Hematopoietic multipotent progenitor cell treated with erythropoietin and hydrocortisone succinate and interleukin-3 and kit ligand, for 6 days (in vitro differentiated cells): ENCODE measurements at regions not wholly inside any gene's neighbourhood (a gene's known extent, or its start where the extent isn't known, plus 50 kb on each side); places are given as distances from the start of the nearest gene placed in this dataset.
"Not testable (repeated sequence)": the region's sequence is repeated elsewhere in the genome, so short reads cannot be mapped to it uniquely, and the experiment has no call there.

Experiments
- DNase-seq: peaks from one replicate; pipeline ENCODE4 v3.0.0-alpha.2; 2015

DNA sequence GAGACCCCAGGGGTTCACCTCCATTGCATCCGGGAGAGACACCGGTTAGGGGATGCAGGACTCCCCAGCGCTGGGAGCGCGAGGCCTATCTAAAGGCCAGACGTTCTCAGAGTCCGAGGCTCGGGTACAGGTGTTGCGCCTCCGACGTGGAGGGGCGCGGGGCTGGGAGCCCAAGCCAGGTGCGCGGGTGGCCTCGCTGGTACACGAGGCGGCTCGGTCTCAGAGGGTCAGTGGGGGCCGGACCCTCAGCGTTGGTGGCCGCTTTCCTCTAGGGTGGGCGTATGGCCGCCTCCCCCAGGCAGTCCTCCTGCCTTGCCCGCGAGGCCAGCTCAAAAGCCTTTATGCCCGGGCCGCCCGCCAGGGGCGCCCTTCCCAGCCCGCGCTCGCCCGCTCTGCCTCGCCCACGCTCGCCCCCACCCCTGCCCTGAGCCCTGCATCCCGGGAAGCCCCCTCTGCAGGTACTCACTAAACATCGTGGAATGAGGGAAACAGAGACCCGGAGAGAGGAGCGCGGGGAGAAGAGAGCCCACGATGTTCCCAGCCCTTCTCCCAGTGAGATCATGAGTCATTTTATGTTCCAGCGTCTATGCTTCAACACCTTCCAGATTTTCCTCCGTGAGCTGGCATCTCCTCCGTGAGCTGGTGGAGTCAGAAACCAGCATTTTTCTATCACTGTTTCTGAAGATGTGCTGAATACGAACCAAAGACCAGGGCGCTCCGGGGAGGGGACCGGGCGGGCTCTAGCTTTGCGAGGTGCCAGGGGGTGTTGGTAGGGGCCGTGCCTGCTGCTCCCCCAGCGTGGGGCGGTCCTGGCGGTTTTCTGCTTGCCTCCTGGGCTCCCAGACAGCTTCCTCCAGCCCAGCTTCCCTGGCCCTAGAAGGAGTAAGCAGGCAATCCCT, 73.8 kb downstream of the DIO3 start:
- no peak for DNase-seq

DNA sequence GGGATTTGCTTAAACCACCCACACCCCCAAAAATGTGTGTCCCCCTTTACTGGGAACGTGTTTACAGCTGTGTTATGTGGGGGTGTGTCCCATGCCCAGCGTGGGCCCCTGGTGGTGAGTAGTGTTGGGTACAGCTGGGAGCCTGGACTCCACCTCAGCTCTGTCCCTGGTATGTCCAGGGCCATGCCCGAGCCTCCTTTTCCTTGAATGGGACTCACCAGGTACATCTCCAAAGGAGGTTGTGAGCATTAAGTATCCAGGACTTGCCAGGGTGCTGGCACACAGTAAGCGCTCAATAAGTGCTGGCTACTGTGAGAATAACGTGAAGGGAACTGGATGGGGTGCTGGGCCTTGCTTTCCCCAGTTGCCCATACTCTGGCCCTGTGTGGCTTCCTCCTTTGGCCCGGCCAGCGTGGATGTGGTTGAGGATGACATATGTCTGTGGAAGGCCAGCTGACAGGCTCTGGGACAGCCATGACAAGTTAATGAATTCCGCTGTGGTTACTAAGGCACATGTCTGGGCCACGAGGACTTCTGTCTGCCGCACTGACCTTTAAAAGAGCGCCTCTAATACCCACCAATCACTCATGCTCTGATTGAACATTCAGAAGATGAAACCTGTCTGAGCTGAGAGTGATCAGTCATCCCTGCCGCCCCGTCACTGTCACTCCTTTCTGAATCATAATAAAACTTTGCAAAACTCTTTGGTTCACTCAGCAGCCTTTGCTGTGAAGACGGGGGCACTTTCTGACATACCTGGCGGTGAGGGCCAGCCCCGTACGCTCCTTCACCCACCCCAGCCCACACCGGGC, 74.7 kb downstream of the DIO3 start:
- DNase-seq, result no peak

DNA sequence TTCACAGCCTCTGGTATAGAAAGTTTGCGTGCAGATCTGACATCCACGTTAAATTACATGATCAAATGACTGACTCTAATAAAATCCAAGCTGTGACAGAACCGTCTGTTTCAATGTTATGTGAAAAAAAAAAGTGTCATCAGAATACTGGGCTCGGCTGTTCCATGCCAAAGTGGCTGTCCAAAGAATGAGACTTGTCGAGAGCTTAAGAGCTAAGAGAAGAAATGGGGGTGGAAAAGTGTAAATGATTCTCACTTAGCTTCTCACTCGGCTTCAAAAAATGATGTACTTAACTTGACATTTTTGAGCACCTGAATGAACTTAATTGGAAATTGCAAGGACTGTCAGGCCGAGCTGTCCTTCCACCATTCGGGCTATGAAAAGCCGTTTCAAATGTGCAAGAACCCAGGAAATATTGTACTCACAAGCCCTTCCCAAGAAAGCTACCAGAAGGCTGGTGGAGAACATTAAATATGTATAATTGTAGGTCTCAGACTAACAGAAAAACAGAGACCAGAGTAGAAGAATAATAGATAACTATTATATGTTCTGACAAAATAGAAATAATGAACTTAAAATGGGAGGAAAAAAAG, 78.0 kb downstream of the DIO3 start:
- no peak for DNase-seq

GRCh38 chr14:101643651-101644050, 82.4 kb downstream of the DIO3 start:
- no peak for DNase-seq

GRCh38 chr14:101654051-101654450, 92.8 kb downstream of the DIO3 start:
- DNase-seq, result no peak

DNA sequence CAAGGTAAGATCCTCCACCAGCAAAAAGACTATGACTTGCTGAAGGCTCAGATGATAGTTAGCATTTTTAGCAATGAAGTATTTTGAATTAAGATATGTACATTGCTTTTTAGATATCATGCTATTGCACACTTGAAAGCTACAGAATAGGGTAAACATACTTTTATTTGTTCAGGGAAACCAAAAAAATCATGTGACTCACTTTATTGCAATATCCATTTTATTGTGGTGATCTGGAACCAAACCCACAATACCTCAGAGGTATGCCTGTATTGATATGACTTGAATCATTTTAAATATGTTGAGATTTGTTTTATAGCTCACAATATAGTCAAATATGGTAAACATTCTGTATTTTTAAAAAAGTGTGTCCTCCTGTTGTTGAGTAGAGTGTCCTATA, 96.1 kb downstream of the DIO3 start:
- no peak for DNase-seq

DNA sequence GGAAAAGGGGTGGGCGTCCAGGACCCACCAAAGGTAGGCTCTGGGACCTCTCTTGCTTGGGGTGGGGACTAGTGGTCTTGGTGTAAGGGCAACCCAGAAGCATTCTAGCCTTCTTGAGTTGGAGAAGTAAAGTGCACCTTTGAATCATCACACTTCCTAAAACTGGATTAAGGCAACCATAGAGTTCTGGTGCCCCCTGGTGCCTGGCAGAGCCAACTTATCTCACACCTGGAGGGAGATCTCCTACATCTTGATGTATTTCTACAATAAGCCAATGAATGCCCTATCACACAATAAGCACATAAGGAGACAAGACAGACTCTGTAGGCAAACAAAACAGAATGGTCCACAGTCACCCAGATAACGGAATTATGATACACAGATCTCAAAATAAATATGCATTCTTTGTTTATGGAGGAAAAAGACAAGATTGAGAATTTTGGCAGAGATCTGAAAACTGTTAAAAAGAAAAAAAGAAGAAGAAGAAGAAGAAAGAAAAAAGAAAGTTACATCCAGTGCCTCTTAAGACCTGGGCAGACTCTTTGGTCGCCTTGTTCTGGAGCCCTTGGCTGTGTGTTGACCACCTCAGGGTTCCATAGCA, 95.9 kb upstream of the PPP2R5C start:
- peak; percentile 62 for DNase-seq

- DNase-seq, result no peak
Observed at GRCh38 chr14:101666264-101666663, 95.2 kb upstream of the PPP2R5C start.

DNA sequence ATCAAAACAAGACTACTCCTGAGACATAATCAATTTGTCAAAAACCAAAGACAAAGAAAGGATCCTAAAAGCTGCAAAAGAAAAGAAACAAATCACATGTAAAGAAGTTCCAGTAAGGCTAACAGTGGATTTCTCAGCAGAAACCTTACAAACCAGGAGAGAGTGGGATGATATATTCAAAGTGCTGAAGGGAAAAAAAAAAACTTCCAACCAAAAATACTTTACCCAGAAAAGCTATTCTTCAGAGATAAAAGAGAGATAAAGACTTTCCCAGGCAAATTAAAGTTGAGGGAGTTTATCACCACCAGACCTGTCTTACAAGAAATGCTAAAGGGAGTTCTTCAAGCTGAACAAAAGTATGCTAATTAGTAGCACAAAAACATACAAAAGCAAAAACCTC, 91.9 kb upstream of the PPP2R5C start:
- no peak for DNase-seq

GRCh38 chr14:101673873-101674272, 87.6 kb upstream of the PPP2R5C start:
- DNase-seq, result no peak

- not testable (repeated sequence) for DNase-seq
Observed at GRCh38 chr14:101675835-101676234, 85.7 kb upstream of the PPP2R5C start.

DNA sequence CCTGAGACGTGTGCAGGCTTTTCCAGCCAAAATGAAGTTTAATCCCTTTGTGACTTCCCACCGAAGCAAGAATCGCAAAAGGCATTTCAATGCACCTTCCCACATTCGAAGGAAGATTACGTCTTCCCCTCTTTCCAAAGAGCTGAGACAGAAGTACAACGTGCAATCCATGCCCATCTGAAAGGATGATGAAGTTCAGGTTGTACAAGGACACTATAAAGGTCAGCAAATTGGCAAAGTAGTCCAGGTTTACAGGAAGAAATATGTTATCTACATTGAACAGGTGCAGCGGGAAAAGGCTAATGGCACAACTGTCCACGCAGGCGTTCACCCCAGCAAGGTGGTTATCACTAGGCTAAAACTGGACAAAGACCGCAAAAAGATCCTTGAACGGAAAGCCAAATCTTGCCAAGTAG, 83.6 kb upstream of the PPP2R5C start:
- not testable (repeated sequence) for DNase-seq

DNA sequence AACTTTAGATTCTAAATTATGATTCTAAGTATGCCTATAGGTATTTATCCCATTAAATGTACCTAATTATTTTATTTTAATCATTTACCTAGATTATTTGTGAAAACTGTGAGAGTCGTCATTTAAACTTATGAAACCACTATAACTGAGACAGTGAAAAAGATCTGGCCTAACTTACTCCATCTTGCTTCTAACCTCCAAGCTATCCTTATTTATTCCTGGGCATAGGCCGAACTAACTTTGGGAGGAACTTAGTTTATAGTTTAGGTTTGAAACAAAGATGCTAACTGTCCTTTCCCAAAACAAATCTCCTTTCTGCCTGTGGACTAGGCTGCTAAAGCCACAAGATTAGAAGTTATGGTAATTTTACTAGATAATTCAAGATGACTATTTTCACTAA, 79.7 kb upstream of the PPP2R5C start:
- DNase-seq, result no peak

DNA sequence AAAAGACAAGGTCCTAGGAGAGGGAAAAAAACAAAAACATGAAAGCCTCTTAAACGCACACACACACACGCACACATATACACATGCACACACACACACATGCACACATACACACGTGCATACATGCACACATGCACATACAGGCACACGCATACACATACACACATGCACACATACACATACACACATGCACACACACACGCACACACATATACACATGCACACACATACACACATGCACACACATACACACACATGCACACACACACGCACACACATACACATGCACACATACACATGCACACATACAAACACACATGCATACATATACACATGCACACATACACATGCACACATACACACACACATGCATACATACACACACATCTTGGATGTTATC, 78.1 kb upstream of the PPP2R5C start:
- DNase-seq, result no peak

DNA sequence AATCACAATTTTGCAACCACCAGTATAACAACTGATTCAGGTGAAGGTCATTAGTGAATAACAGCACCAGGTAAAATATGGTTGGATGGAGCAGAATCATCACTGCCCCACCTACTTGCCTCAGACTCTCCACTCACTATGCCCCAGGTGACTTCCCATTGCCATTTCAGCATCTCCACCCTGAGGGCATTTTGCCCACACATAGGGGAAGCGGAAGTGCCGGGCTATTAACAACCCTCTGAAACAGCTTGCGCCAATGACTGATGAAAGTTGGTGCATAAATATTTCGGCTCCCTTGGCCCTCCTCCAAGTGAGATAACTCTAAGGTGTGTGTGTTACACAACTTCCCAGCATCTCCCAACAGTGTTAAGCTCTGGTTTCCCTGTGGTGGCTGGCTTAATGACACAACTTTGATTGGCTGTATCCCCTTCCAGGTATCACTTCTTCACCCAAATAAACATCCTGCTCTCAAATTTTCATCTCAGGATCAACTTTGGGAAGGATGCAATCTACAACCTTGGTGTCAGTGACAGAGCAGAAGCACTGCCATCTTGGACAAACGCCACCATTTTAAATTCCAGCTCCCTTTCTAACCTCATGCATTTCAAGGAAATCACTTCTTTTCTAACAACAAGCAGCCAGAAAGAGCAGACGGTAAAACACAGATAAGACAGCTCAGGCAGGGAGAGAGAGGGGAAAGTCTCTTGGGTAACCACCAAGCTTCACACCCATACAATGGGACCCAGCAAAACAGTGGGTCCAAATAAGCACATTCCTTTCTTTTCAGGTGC, 73.6 kb upstream of the PPP2R5C start:
- peak; percentile 22 for DNase-seq

DNA sequence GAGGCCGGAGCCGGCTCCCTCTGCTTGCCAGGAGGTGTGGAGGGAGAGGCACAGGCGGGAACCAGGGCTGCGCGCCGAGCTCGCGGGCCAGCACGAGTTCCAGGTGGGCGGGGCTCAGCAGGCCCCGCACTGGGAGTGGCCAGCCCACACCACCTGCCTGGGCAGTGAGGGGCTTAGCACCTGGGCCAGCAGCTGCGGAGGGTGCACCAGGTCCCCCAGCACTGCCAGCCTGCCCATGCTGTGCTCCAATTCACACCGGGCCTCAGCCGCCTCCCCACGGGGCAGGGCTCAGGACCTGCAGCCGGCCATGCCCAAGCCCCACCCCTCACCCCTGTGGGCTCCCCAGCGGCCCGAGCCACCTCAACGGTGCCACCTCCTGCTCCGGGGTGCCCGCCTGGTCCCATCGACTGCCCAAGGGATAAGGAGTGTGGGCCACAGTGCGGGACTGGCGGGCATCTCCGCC, 72.4 kb upstream of the PPP2R5C start:
- no peak for DNase-seq

GRCh38 chr14:101689966-101690365, 71.5 kb upstream of the PPP2R5C start:
- not testable (repeated sequence) for DNase-seq

DNA sequence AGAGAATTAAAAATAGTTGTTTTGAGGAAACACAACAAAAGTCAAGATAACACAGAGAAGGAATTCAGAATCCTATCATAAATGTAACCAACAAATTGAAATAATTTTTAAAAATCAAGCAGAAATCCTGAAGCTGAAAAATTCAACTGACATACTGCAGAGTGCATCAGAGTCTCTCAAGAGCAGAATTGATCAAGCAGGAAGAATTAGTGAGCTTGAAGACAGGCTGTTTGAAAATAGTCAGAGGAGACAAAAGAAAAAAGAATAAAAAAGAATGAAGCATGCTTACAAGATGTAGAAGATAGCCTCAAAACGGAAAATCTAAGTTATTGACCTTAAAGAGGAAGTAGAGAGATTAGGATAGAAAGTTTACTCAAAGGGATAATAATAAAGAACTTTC, 65.8 kb upstream of the PPP2R5C start:
- DNase-seq, result no peak

DNA sequence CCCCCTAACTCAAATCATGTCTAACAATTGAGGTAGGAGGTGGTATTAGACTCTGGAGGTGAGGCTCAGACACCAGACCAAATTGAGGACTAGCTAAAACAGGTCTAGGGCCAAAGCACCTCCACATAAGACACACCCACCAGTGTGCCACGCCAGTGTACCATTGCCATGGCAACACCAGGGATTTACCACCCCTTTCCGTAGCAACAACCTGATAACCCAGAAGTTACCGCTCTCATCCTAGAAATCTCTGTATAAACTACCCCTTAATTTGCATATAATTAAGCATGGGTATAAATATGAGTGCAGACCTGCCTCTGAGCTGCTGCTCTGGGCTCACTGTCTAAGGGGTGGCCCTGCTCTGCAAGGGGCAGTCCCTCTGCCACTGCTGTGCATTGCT, 57.4 kb upstream of the PPP2R5C start:
- DNase-seq, result no peak

- DNase-seq, result peak; percentile 73
Observed at GRCh38 chr14:101705733-101706508, 55.6 kb upstream of the PPP2R5C start.

GRCh38 chr14:101706509-101707067, 54.9 kb upstream of the PPP2R5C start:
- no peak for DNase-seq
